Prostate gland (tissue), 2 donors: ENCODE measurements at regions not wholly inside any gene's neighbourhood (a gene's known extent, or its start where the extent isn't known, plus 50 kb on each side); places are given as distances from the start of the nearest gene placed in this dataset.

Experiments used
- DNase-seq: peaks from one replicate; pipeline ENCODE4 v3.0.0-alpha.2; 2019; ENCODE audit warnings: low spot score
- H3K27ac ChIP-seq, 2 donors: fragments of 200-600 bp; sonication (generic); 2 replicates each; pipeline ENCODE4 v1.5.1; 2017 to 2019
- H3K27me3 ChIP-seq: fragments of 200-600 bp; sonication (generic); replicated peaks from 2 replicates; pipeline ENCODE4 v1.5.1; 2019; ENCODE audit not compliant: insufficient read depth
- H3K36me3 ChIP-seq, 2 donors: fragments of 200-600 bp; sonication (generic); 1 replicate in 1 of 2; 2 replicates in 1 of 2; pipeline versions ENCODE4 v1.5.1 to v1.8.1; 2017 to 2019
- H3K4me1 ChIP-seq: fragments of 200-600 bp; sonication (generic); replicated peaks from 2 replicates; pipeline ENCODE4 v1.5.1; 2019
- H3K4me3 ChIP-seq, 2 donors: fragments of 200-600 bp; sonication (generic); 2 replicates each; pipeline ENCODE4 v1.5.1; 2017 to 2019
- H3K9me3 ChIP-seq: fragments of 200-600 bp; sonication (generic); 2 replicates; pipeline ENCODE4 v1.5.1; 2017
- POLR2A ChIP-seq: fragments of 450-650 bp; IDR thresholded peaks from one replicate; pipeline ENCODE4 v1.6.1; 2016; ENCODE audit warnings: antibody characterized with exemption, mild to moderate bottlenecking
- POLR2AphosphoS5 ChIP-seq: sonication (generic); formaldehyde crosslinking; IDR thresholded peaks from one replicate; pipeline ENCODE4 v1.6.1; 2017; ENCODE audit warnings: antibody characterized with exemption
- WGBS: methylation state at CpG from one replicate; pipeline ENCODE4 v1.1.5; 2018; 5-methylcytosine and 5-hydroxymethylcytosine counted together
- intact Hi-C: fragments of 100-400 bp; cut with DNase I; formaldehyde crosslinking; loops from one replicate; pipeline ENCODE4 v1.14.2; 2022
- TF ChIP-seq, protein P1 (sequence below), 4 experiments: fragments of 200-600 bp in 2 of 4; fragments of 450-650 bp in 2 of 4; sonication (generic) in 2 of 4; IDR thresholded peaks; 1 replicate in 3 of 4; 2 replicates in 1 of 4; pipeline ENCODE4 v1.5.1; 2016 to 2019; ENCODE audit warnings: antibody characterized with exemption in 4 of 4, mild to moderate bottlenecking in 2 of 4, moderate library complexity in 2 of 4

DNA sequence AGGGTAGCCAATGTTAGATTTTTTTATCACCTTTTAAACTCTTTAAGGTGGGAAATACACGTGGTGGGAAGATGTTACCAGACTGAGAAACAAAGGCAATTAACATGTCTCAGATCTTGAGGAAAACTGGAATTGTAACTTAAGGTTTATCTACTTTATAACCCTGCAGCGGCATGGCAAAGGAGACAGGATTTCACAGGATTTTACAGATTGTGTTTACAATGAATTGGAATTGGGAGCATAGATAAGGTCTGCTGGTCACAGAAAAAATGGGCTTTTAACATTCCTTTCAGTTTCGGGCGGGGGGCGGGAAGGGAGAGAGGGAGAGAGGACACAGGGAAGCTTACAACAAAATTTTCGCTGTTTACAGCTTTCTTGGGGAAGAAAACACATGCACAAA is 467.5 kb upstream of the CT83 start:
- no peaks in the 10 kb centered on the region for H3K9me3 ChIP-seq
- no peaks in the 10 kb centered on the region for H3K36me3 ChIP-seq
- H3K4me1 ChIP-seq: no peaks in the 10 kb centered on the region
- no peak overlapping the region for H3K4me3 ChIP-seq
- TF ChIP-seq POLR2A (no peak), POLR2AphosphoS5 (no peak)
- TF ChIP-seq, protein P1, sequence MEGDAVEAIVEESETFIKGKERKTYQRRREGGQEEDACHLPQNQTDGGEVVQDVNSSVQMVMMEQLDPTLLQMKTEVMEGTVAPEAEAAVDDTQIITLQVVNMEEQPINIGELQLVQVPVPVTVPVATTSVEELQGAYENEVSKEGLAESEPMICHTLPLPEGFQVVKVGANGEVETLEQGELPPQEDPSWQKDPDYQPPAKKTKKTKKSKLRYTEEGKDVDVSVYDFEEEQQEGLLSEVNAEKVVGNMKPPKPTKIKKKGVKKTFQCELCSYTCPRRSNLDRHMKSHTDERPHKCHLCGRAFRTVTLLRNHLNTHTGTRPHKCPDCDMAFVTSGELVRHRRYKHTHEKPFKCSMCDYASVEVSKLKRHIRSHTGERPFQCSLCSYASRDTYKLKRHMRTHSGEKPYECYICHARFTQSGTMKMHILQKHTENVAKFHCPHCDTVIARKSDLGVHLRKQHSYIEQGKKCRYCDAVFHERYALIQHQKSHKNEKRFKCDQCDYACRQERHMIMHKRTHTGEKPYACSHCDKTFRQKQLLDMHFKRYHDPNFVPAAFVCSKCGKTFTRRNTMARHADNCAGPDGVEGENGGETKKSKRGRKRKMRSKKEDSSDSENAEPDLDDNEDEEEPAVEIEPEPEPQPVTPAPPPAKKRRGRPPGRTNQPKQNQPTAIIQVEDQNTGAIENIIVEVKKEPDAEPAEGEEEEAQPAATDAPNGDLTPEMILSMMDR (IDR thresholded peaks at IDR 0.05): no peak
- no peaks in the 10 kb centered on the region for H3K27me3 ChIP-seq
- 36% methylated on average over 5 of the region's 6 CpGs for WGBS
- H3K27ac ChIP-seq: no peak overlapping the region
- intact Hi-C loops: no loop called here
- DNase-seq: no peak

DNA sequence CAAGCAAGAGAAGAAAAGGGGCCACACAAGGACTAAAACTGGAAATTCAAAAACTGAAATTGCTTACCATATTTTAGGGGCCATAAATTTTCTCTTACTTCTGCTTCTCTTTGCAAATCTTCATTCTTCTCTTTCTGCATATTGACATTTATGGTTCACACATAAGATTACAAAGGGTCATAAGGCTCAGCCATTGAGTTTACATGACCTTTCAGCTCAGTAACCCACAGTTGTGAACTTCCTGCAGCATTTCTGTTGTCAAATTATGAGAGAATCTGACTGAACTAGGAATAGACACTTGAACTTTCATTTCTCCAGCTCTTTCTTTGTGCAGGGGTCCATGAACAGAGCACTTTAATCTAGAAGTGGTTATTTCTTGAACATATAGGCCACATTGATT is 434.8 kb upstream of the CT83 start:
- DNase-seq: no peak
- no peak for TF ChIP-seq POLR2AphosphoS5
- no peak for TF ChIP-seq POLR2A
- TF ChIP-seq, protein P1 (IDR thresholded peaks at IDR 0.05): no peak
- Histone ChIP-seq H3K27ac (no peak overlapping the region), H3K4me3 (no peak overlapping the region), H3K27me3 (no peaks in the 10 kb centered on the region), H3K36me3 (no peaks in the 10 kb centered on the region), H3K9me3 (no peaks in the 10 kb centered on the region), H3K4me1 (no peaks in the 10 kb centered on the region)
- intact Hi-C loops: no loop called here

DNA sequence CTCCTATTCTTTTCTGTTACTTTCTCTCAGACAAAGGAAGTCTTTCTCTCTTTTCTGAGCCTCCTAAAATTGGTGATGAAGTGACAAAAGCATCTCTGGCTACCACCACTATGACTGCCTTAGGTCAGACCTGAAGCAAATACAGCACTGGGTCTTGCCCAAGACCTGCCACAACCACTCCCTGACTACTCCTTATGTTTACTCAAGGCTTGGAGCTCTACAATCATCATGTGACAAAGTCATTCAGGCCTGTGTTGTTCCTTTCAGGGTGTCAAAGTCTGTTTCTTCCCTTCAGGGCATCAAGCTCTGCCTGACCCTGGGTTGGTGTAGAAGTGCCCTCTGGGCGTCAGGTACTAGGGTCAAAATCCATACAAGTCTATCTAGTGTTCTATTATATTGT is 419.2 kb upstream of the CT83 start:
- Histone ChIP-seq H3K27me3 (no peaks in the 10 kb centered on the region), H3K9me3 (no peaks in the 10 kb centered on the region), H3K36me3 (no peaks in the 10 kb centered on the region), H3K4me3 (no peak overlapping the region), H3K27ac (no peak overlapping the region), H3K4me1 (no peaks in the 10 kb centered on the region)
- no peak for DNase-seq
- 82% methylated on average over 1 of the region's 1 CpG for WGBS
- TF ChIP-seq, protein P1 (IDR thresholded peaks at IDR 0.05): no peak
- TF ChIP-seq POLR2AphosphoS5: no peak
- TF ChIP-seq POLR2A: no peak
- intact Hi-C loops: no loop called here

DNA sequence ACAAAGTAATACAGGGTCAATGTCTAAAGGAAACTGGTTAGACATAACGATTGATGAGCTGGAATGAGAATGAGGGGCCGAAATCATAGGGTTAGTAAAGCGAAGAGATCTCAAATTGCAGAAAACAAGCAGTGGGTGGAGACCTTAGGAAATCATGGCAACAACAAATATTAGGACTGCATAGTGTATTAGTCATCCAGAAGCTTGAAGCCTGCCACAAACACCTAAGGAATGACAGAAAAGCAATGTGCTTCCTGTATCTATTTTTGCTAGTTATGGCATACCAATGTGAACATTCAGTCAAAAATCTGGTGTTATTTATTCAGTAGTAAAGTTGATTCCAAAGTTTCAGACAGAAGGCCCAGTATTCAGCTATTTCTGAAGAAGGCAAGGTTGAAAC is 410.9 kb upstream of the CT83 start:
- intact Hi-C loops: no loop called here

DNA sequence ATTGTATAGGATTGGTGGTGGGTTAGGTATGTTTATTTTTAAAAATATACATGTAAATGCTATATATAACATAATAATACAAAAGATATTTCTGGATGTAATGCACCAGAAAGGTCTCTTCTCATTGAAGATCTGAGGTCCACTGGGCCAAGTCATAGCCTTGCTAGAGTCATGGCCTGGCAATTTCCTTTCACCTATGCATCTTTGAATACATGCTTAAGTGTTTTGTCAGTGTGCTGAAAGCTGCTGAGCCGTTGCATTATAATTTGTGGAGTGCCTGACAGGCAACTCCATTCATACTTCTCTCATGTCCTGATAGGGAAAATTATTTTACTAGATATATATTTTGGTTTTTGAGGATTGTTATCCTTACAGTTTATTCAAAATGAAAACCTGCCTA is 410.2 kb upstream of the CT83 start:
- 85% methylated on average over 1 of the region's 1 CpG for WGBS
- H3K27ac ChIP-seq: no peak overlapping the region
- no peaks in the 10 kb centered on the region for H3K36me3 ChIP-seq
- H3K4me3 ChIP-seq: no peak overlapping the region
- H3K27me3 ChIP-seq: no peaks in the 10 kb centered on the region
- no peaks in the 10 kb centered on the region for H3K9me3 ChIP-seq
- no peaks in the 10 kb centered on the region for H3K4me1 ChIP-seq
- intact Hi-C loops: no loop called here
- DNase-seq: no peak
- TF ChIP-seq, protein P1 (IDR thresholded peaks at IDR 0.05): no peak
- no peak for TF ChIP-seq POLR2AphosphoS5
- TF ChIP-seq POLR2A: no peak

More for the DNA sequence above, 410.9 kb upstream of the CT83 start:
- TF ChIP-seq, protein P1 (IDR thresholded peaks at IDR 0.05): no peak
- no peak for TF ChIP-seq POLR2AphosphoS5
- TF ChIP-seq POLR2A: no peak
- H3K4me3 ChIP-seq: no peak overlapping the region
- H3K27me3 ChIP-seq: no peaks in the 10 kb centered on the region
- H3K36me3 ChIP-seq: no peaks in the 10 kb centered on the region
- no peaks in the 10 kb centered on the region for H3K4me1 ChIP-seq
- no peak for DNase-seq
- 90% methylated on average over 3 of the region's 3 CpGs for WGBS
- H3K27ac ChIP-seq: no peak overlapping the region
- H3K9me3 ChIP-seq: no peaks in the 10 kb centered on the region
